ENCODE measurements at regions not wholly inside any gene's neighbourhood (a gene's known extent, or its start where the extent isn't known, plus 50 kb on each side); places are given as distances from the start of the nearest gene placed in this dataset.

DNA sequence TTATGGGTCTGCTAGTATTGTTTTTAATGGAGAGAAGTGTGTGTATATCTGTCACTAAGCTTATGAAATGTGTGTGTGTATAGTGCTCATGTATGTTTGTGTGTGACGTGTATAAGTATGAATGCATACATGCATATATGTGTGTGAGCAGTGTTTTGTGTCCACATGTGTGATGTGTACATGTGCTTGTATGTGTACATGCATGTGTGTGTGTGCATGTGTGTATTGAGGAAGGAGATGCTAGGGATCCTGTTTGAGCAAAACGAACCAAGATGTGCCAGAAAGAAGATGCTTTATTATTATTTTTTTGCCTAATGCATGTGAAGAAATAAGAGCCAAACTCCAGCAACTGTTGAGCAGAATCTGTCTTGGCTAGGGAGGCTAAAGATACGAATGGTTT is 301.3 kb upstream of the SKOR2 start:
- DNase-seq (ENCODE audit: low spot score) = no peak
- in situ Hi-C loops (cut with MboI; ENCODE audit: low sequenced_read_pairs, unreplicated experiment) = no loop called here
- TF ChIP-seq, protein P1, sequence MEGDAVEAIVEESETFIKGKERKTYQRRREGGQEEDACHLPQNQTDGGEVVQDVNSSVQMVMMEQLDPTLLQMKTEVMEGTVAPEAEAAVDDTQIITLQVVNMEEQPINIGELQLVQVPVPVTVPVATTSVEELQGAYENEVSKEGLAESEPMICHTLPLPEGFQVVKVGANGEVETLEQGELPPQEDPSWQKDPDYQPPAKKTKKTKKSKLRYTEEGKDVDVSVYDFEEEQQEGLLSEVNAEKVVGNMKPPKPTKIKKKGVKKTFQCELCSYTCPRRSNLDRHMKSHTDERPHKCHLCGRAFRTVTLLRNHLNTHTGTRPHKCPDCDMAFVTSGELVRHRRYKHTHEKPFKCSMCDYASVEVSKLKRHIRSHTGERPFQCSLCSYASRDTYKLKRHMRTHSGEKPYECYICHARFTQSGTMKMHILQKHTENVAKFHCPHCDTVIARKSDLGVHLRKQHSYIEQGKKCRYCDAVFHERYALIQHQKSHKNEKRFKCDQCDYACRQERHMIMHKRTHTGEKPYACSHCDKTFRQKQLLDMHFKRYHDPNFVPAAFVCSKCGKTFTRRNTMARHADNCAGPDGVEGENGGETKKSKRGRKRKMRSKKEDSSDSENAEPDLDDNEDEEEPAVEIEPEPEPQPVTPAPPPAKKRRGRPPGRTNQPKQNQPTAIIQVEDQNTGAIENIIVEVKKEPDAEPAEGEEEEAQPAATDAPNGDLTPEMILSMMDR (IDR thresholded peaks at IDR 0.05; ENCODE audit: borderline replicate concordance, control extremely low read depth, extremely low read depth, insufficient read depth, missing control alignments) = no peak

DNA sequence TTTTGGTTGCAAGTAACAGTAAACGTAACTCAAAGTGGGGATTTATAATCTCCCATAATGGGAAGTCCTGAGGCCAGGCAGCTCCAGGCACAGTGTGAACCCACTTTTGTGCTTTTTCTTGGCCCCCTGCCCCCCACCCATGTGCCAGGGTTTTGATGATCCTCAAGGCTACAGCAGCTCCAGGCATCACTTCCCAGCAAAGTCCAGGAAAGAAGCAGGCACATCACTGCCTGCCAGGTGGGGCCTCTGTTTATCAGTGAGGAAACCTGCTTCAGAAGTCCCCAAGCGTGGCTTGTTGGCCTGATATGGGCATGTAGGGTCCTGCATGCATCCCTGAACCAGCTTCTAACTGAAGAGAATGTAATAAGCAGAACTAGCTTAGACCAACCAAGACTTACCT is 299.2 kb upstream of the SKOR2 start:
- DNase-seq (ENCODE audit: low spot score) = no peak
- TF ChIP-seq, protein P1 (IDR thresholded peaks at IDR 0.05; ENCODE audit: borderline replicate concordance, control extremely low read depth, extremely low read depth, insufficient read depth, missing control alignments) = no peak
- in situ Hi-C loops (cut with MboI; ENCODE audit: low sequenced_read_pairs, unreplicated experiment) = no loop called here

DNA sequence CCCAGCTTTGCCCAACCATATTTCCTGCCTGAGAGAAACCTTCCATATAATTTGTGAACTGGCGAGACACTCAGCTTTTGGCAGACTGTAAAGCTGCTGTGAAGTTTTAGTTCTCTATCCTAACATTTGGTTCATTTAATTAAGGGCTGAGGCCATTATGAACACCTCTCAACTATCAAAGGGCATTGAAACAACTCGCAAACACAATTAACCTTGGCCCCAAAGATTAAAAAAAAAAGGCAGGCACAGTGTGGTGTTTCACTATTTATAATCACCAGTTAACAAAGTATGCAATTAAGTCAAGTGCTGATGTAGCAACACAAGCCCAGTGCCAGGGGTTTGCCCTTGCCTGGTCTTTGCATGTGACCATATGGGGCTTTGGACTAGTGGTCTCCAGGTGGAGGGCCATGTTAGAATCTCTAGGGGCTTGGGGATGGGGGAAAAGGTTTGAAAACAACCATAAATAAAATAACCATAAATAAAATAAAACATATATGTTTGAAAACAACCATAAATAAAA is 297.6 kb upstream of the SKOR2 start:
- TF ChIP-seq, protein P1 (IDR thresholded peaks at IDR 0.05; ENCODE audit: borderline replicate concordance, control extremely low read depth, extremely low read depth, insufficient read depth, missing control alignments) = no peak
- in situ Hi-C loops (cut with MboI; ENCODE audit: low sequenced_read_pairs, unreplicated experiment) = no loop called here
- no peak for DNase-seq (ENCODE audit: low spot score)

DNA sequence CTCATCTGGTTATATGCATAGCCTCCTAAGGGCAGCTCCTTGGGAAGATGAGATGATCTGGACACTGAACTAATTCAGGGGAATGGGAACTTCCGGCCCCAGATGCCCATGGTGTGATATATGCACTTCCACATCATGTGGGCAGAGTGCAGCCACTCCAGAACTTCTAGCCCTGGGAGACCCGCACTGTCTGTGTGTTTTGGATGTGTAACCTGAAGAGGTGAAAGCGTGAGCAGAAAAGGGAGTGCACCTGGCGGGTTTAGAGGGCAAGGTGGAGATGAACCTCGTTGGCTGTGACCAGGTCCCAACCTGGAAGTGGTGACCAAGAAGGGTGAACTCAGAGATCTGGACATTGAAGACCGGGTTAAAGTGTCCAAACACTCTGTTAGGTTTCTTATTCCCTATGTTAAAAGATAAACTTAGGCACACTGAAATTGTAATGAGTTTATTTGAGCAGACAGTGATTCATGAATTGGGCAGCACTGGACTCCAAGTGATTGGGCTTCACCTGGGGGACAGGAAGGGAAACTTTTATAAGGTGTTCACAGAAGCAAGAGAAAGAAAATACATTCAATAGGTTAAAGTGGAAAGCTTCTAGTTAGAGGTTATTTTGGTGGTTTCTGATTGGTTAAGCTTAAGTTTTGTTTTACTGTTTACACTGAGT is 296.2 kb upstream of the SKOR2 start:
- TF ChIP-seq, protein P1 (IDR thresholded peaks at IDR 0.05; ENCODE audit: borderline replicate concordance, control extremely low read depth, extremely low read depth, insufficient read depth, missing control alignments) = no peak
- in situ Hi-C loops (cut with MboI; ENCODE audit: low sequenced_read_pairs, unreplicated experiment) = no loop called here
- DNase-seq (ENCODE audit: low spot score) = no peak

DNA sequence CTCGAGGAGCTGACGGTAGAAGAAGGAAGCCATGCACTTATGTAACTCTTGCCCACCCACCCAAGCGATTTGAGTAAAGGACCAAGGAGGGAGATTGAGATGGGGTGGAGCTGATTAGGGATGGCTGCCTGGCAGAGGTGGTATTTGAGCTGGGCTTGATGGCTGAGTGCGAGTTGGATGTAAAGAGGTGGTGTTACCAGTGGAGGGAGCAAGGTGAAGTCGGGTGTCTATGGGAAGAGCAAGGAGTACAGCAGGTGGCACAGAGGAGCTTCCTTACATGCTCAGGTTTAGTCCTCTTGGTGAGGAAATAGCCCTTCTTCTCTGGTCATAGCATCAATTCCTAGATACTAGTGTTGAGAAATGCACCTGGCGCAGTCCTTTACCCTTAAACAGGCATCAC is 294.2 kb upstream of the SKOR2 start:
- DNase-seq (ENCODE audit: low spot score) = no peak
- in situ Hi-C loops (cut with MboI; ENCODE audit: low sequenced_read_pairs, unreplicated experiment) = no loop called here
- TF ChIP-seq, protein P1 (IDR thresholded peaks at IDR 0.05; ENCODE audit: borderline replicate concordance, control extremely low read depth, extremely low read depth, insufficient read depth, missing control alignments) = no peak

DNA sequence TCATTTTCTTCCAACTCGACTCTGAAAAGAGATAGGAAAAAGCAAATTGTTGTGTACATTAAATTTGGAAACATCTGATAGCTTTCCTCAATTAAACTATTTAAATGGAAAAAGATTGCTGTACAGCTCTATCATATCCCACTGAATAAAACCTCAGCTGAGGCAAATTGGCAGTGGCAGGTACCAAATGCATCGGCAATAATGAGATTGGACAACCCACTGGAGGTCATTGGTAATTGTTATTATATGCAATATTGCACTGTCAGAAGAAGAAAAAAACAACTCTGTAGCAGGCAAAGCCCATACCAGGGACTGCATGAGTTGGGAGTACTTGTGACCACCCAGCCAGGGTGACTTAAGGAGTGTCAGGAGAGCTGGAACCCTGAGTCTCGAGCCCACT is 291.6 kb upstream of the SKOR2 start:
- no peak for DNase-seq (ENCODE audit: low spot score)
- in situ Hi-C loops (cut with MboI; ENCODE audit: low sequenced_read_pairs, unreplicated experiment) = no loop called here
- TF ChIP-seq, protein P1 (IDR thresholded peaks at IDR 0.05; ENCODE audit: borderline replicate concordance, control extremely low read depth, extremely low read depth, insufficient read depth, missing control alignments) = no peak
